ENCODE measurements at regions not wholly inside any gene's neighbourhood (a gene's known extent, or its start where the extent isn't known, plus 50 kb on each side); places are given as distances from the start of the nearest gene placed in this dataset.

GRCh38 chr6:102895683-102896082, 1502.2 kb downstream of the GRIK2 start:
- TF ChIP-seq BRCA1 (IDR thresholded peaks at IDR 0.05; ENCODE audit: low read depth, low read length) (no peak), HDAC2 (IDR thresholded peaks at IDR 0.05; ENCODE audit: borderline replicate concordance in 1 of 2, low read depth in 2 of 2, low read length in 2 of 2) (no peak), CEBPB (IDR thresholded peaks at IDR 0.05; ENCODE audit: low read depth, low read length) (no peak), SIN3A (conservative IDR thresholded peaks at IDR 0.05 in 1 of 2, IDR thresholded peaks at IDR 0.05 in 1 of 2; ENCODE audit: low read depth in 1 of 2, low read length in 2 of 2) (no peak), POLR2AphosphoS5 (IDR thresholded peaks at IDR 0.05; ENCODE audit: low read depth, low read length) (no peak), BACH1 (IDR thresholded peaks at IDR 0.05; ENCODE audit: low read length) (no peak), TBP (IDR thresholded peaks at IDR 0.05; ENCODE audit: low read depth, low read length) (no peak), CHD2 (IDR thresholded peaks at IDR 0.05; ENCODE audit: low read length) (no peak), POLR2A (IDR thresholded peaks at IDR 0.05; ENCODE audit: control extremely low read depth in 1 of 2, low read depth in 2 of 2, low read length in 2 of 2) (no peak), BCL11A (IDR thresholded peaks at IDR 0.05; ENCODE audit: low read depth in 2 of 2, low read length in 2 of 2) (no peak), ZNF274 (IDR thresholded peaks at IDR 0.05; ENCODE audit: borderline replicate concordance, extremely low read depth, low read length) (no peak), EGR1 (IDR thresholded peaks at IDR 0.05; ENCODE audit: borderline replicate concordance, low read depth, low read length) (no peak)
- TF ChIP-seq, protein P1, sequence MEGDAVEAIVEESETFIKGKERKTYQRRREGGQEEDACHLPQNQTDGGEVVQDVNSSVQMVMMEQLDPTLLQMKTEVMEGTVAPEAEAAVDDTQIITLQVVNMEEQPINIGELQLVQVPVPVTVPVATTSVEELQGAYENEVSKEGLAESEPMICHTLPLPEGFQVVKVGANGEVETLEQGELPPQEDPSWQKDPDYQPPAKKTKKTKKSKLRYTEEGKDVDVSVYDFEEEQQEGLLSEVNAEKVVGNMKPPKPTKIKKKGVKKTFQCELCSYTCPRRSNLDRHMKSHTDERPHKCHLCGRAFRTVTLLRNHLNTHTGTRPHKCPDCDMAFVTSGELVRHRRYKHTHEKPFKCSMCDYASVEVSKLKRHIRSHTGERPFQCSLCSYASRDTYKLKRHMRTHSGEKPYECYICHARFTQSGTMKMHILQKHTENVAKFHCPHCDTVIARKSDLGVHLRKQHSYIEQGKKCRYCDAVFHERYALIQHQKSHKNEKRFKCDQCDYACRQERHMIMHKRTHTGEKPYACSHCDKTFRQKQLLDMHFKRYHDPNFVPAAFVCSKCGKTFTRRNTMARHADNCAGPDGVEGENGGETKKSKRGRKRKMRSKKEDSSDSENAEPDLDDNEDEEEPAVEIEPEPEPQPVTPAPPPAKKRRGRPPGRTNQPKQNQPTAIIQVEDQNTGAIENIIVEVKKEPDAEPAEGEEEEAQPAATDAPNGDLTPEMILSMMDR (IDR thresholded peaks at IDR 0.05; ENCODE audit: control extremely low read depth in 1 of 3, insufficient read depth in 1 of 3, low read depth in 1 of 3, low read length in 3 of 3): no peak
- TF ChIP-seq, protein P2, sequence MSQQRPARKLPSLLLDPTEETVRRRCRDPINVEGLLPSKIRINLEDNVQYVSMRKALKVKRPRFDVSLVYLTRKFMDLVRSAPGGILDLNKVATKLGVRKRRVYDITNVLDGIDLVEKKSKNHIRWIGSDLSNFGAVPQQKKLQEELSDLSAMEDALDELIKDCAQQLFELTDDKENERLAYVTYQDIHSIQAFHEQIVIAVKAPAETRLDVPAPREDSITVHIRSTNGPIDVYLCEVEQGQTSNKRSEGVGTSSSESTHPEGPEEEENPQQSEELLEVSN (IDR thresholded peaks at IDR 0.05): no peak

Data from H1 (cell line).